GM12878 (cell line): ENCODE measurements at regions not wholly inside any gene's neighbourhood (a gene's known extent, or its start where the extent isn't known, plus 50 kb on each side); places are given as distances from the start of the nearest gene placed in this dataset.

Experiments used
- ATAC-seq: fragments of 200-7000 bp; cut with Tn5 transposase; 3 replicates; pipeline ENCODE4 v1.9.1; 2020; ENCODE audit warnings: mild to moderate bottlenecking, moderate library complexity
- BruUV-seq: library from RNA; stranded (reverse); fragments of 400-500 nt; replicated peaks from 2 replicates; lab custom pipeline; 2021; lab: Mats Ljungman, UMichigan
- CTCF ChIA-PET: fragments of 300-600 bp; sonication (Branson Sonifier 250); formaldehyde crosslinking; extraction: SDS; loops from one replicate; lab custom pipeline; 2021; ENCODE audit warnings: inconsistent platforms; lab: Yijun Ruan, JAX
- POLR2A ChIA-PET: fragments of 350-600 bp; formaldehyde crosslinking; extraction: SDS; loops from one replicate; lab custom pipeline; 2021; ENCODE audit warnings: inconsistent platforms; lab: Charles Lee
- RAD21 ChIA-PET: fragments of 300-600 bp; sonication (Branson Sonifier 250); formaldehyde crosslinking; loops from one replicate; lab custom pipeline; 2023; ENCODE audit warnings: antibody characterized with exemption; ENCODE audit not compliant: unreplicated experiment; lab: Charles Lee
- SMC1A ChIA-PET: fragments of 300-600 bp; sonication (Branson Sonifier 250); formaldehyde crosslinking; loops from one replicate; lab custom pipeline; 2023; ENCODE audit not compliant: unreplicated experiment, uncharacterized antibody; lab: Charles Lee
- DNase-seq: peaks from one replicate; pipeline ENCODE4 v3.0.0-alpha.2; 2011; ENCODE audit warnings: low read depth, low spot score
- FAIRE-seq: peaks from 3 replicates; lab custom pipeline; 2011; peaks lifted over from hg19 to GRCh38; lab: Jason Lieb, UNC
- H2AFZ ChIP-seq: 2 replicates; pipeline ENCODE4 v1.6.0; 2011; ENCODE audit warnings: low read depth, low read length, control low read depth; ENCODE audit not compliant: control insufficient read depth
- H3K27ac ChIP-seq: 2 replicates; pipeline ENCODE4 v1.5.1; 2011; ENCODE audit warnings: control low read depth; ENCODE audit not compliant: control insufficient read depth, insufficient read depth
- H3K27me3 ChIP-seq, 2 experiments: replicated peaks in 1 of 2; 2 replicates each; pipeline versions ENCODE4 v1.6.0 to v1.6.1; 2011; ENCODE audit warnings: low read length in 1 of 2; ENCODE audit not compliant: control insufficient read depth in 2 of 2, insufficient read depth in 2 of 2
- H3K36me3 ChIP-seq, 2 experiments: 2 replicates each; pipeline ENCODE4 v1.5.1; 2011; ENCODE audit warnings: low read length in 1 of 2; ENCODE audit not compliant: control insufficient read depth in 2 of 2, insufficient read depth in 2 of 2
- H3K4me1 ChIP-seq: 2 replicates; pipeline ENCODE4 v1.6.1; 2011; ENCODE audit warnings: mild to moderate bottlenecking, low read length, moderate library complexity, mixed read lengths; ENCODE audit not compliant: control insufficient read depth, insufficient read depth
- H3K4me2 ChIP-seq: 2 replicates; pipeline ENCODE4 v1.6.0; 2011; ENCODE audit warnings: control low read depth; ENCODE audit not compliant: control insufficient read depth, insufficient read depth
- H3K4me3 ChIP-seq: fragments of 200-600 bp; sonication (generic); 2 replicates; pipeline ENCODE4 v1.5.1; 2016
- H3K79me2 ChIP-seq: 2 replicates; pipeline ENCODE4 v1.6.0; 2011; ENCODE audit warnings: low read length; ENCODE audit not compliant: control insufficient read depth, insufficient read depth
- H3K9ac ChIP-seq: 2 replicates; pipeline ENCODE4 v1.8.0; 2011; ENCODE audit warnings: low read length, control low read depth, mixed read lengths; ENCODE audit not compliant: control insufficient read depth, insufficient read depth
- H3K9me3 ChIP-seq: replicated peaks from 3 replicates; pipeline ENCODE4 v1.5.1; 2011; ENCODE audit warnings: mild to moderate bottlenecking, low read length; ENCODE audit not compliant: control insufficient read depth, insufficient read depth
- H4K20me1 ChIP-seq: 2 replicates; pipeline ENCODE4 v1.6.0; 2011; ENCODE audit not compliant: control insufficient read depth, insufficient read depth
- ATF3 ChIP-seq: IDR thresholded peaks from 2 replicates; pipeline ENCODE4 v1.6.1; 2011; ENCODE audit warnings: low read depth, mild to moderate bottlenecking, low read length, moderate library complexity, borderline replicate concordance; ENCODE audit errors: extremely low read depth
- CBFB ChIP-seq: IDR thresholded peaks from 2 replicates; pipeline ENCODE4 v1.6.1; 2016; ENCODE audit warnings: antibody characterized with exemption, low read depth
- CBX5 ChIP-seq: sonication (generic); IDR thresholded peaks from 2 replicates; pipeline ENCODE4 v1.6.1; 2016; ENCODE audit warnings: low read depth, moderate library complexity, mild to moderate bottlenecking, inconsistent platforms
- HCFC1 ChIP-seq: fragments of 150-350 bp; IDR thresholded peaks from 2 replicates; pipeline ENCODE4 v1.6.1; 2014; ENCODE audit warnings: low read length
- IRF4 ChIP-seq: IDR thresholded peaks from 2 replicates; pipeline ENCODE4 v1.6.1; 2011; ENCODE audit warnings: low read depth, low read length
- MTA2 ChIP-seq: fragments of 450-650 bp; IDR thresholded peaks from 2 replicates; pipeline ENCODE4 v1.6.1; 2016; ENCODE audit warnings: low read depth, mild to moderate bottlenecking, moderate library complexity
- PAX5 ChIP-seq: IDR thresholded peaks from 2 replicates; pipeline ENCODE4 v1.6.1; 2011; ENCODE audit warnings: low read depth, low read length, borderline replicate concordance
- RBBP5 ChIP-seq: fragments of 200-600 bp; sonication (generic); conservative IDR thresholded peaks from 2 replicates; pipeline ENCODE4 v1.6.1; 2016
- SKIL ChIP-seq: fragments of 450-650 bp; IDR thresholded peaks from 2 replicates; pipeline ENCODE4 v1.6.1; 2017; ENCODE audit warnings: mild to moderate bottlenecking, low read depth, inconsistent platforms; ENCODE audit not compliant: poor library complexity, severe bottlenecking
- SMARCA5 ChIP-seq: fragments of 450-650 bp; IDR thresholded peaks from 2 replicates; pipeline ENCODE4 v1.6.1; 2017; ENCODE audit warnings: mild to moderate bottlenecking
- SREBF1 ChIP-seq: IDR thresholded peaks from 2 replicates; pipeline ENCODE4 v1.6.1; 2012; ENCODE audit warnings: mild to moderate bottlenecking, low read length
- SUPT20H ChIP-seq: IDR thresholded peaks from 2 replicates; pipeline ENCODE4 v1.6.1; 2011; ENCODE audit warnings: low read depth, mild to moderate bottlenecking, low read length, moderate library complexity, borderline replicate concordance; ENCODE audit not compliant: control insufficient read depth
- SUZ12 ChIP-seq: fragments of 200-600 bp; sonication (generic); IDR thresholded peaks from one replicate; pipeline ENCODE4 v1.6.1; 2018; ENCODE audit warnings: antibody characterized with exemption, mild to moderate bottlenecking; ENCODE audit not compliant: unreplicated experiment
- TBL1XR1 ChIP-seq: IDR thresholded peaks from 2 replicates; pipeline ENCODE4 v1.6.1; 2012; ENCODE audit warnings: low read depth, low read length, improper control_type of control experiment
- WGBS: methylation state at CpG from one replicate; pipeline ENCODE4 v1.1.6; 2016; ENCODE audit warnings: low lambda C conversion rate; ENCODE audit not compliant: insufficient replicate concordance, insufficient coverage; ENCODE audit errors: missing lambda C conversion rate; 5-methylcytosine and 5-hydroxymethylcytosine counted together
- in situ Hi-C: fragments of 300-500 bp; cut with MboI; formaldehyde crosslinking; loops from 9 replicates; pipeline ENCODE4 v1.14.3; 2018; ENCODE audit warnings: mixed read lengths
- intact Hi-C: fragments of 100-400 bp; cut with micrococcal nuclease; formaldehyde crosslinking; loops from one replicate; pipeline ENCODE4 v1.14.2; 2022; ENCODE audit not compliant: unreplicated experiment
- TF ChIP-seq, protein P1 (sequence below): IDR thresholded peaks from 2 replicates; pipeline ENCODE4 v1.6.1; 2012; ENCODE audit warnings: low read length, inconsistent platforms

DNA sequence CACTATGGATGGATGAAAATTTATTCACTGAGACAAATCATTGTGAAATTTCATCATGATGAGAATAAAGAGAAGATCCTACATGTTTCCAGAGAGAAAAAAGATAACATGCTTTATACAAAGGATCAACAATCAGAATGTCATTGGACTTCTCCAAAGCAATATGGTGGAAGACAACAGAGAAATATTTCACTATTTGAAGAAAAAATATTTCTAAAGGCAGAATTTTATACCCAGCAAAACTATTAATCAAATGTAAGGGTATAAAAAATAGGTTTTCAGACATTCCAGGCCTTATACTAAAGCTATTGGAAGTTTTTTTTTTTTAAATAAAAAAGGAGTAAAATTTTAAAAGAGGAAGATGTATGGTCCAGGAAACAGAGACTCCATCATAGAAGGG is 100.6 kb upstream of the OLIG2 start:
- in situ Hi-C loops = no loop called here

GRCh38 chr21:32929633-32930038 is 96.1 kb upstream of the OLIG2 start:
- Histone ChIP-seq H3K9me3 (peaks cover 2% of the 10 kb centered on the region), H3K4me1 (peaks cover 31% of the 10 kb centered on the region), H3K4me3 (no peak overlapping the region; the same call in 1 of the 2 replicates), H3K27me3 (no peaks in the 10 kb centered on the region), H3K27ac (peak overlapping the region; percentile 73), H3K4me2 (peak overlapping the region; percentile 36), H3K36me3 (no peaks in the 10 kb centered on the region), H4K20me1 (no peaks in the 10 kb centered on the region), H3K9ac (no peak overlapping the region), H3K79me2 (no peaks in the 10 kb centered on the region), H2AFZ (peak overlapping the region; percentile 72)
- DNase-seq (peak; percentile 69), FAIRE-seq (peak; percentile 78), ATAC-seq (peak; percentile 79)
- ChIA-PET POLR2A (interaction anchor here (0.6 kb wide), 1 partner anchor 439 kb away, joined by 5 read pairs; no protein-coding TSS in a partner anchor), CTCF (interaction anchor here (2.0 to 3.2 kb wide), 2 partner anchors 11 to 267 kb away, joined by 10 to 19 read pairs; no protein-coding TSS in a partner anchor), SMC1A (interaction anchor here (0.7 to 3.2 kb wide), 3 partner anchors 11 to 896 kb away, joined by 3 to 25 read pairs (median 3); no protein-coding TSS in a partner anchor), RAD21 (interaction anchor here (0.7 to 2.0 kb wide), 3 partner anchors 10 to 149 kb away, joined by 3 to 9 read pairs (median 7); no protein-coding TSS in a partner anchor)
- in situ Hi-C loops = loop anchor here (10.0 kb wide), 1 partner anchor 515 kb away; no protein-coding TSS in a partner anchor
- 0% methylated on average over 2 of the region's 2 CpGs for WGBS
- intact Hi-C loops = no loop called here
- BruUV-seq = no TSS peak
- TF ChIP-seq CBFB (no peak), CBX5 (0 out of 2 replicates have a peak, but pooled peaks have one; percentile 21), TBL1XR1 (peak; percentile 73), SUPT20H (no peak), MTA2 (peak; percentile 96), SMARCA5 (no peak), RBBP5 (0 out of 2 replicates have a peak, but pooled peaks have one; percentile 63), IRF4 (peak; percentile 63; the same call in 1 of the 2 replicates), HCFC1 (no peak), SKIL (peak; percentile 81), ATF3 (no peak), PAX5 (no peak)
- TF ChIP-seq, protein P1, sequence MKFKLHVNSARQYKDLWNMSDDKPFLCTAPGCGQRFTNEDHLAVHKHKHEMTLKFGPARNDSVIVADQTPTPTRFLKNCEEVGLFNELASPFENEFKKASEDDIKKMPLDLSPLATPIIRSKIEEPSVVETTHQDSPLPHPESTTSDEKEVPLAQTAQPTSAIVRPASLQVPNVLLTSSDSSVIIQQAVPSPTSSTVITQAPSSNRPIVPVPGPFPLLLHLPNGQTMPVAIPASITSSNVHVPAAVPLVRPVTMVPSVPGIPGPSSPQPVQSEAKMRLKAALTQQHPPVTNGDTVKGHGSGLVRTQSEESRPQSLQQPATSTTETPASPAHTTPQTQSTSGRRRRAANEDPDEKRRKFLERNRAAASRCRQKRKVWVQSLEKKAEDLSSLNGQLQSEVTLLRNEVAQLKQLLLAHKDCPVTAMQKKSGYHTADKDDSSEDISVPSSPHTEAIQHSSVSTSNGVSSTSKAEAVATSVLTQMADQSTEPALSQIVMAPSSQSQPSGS = peak; percentile 78

More for the DNA sequence above, 100.6 kb upstream of the OLIG2 start:
- H3K9ac ChIP-seq = no peak overlapping the region
- BruUV-seq = no TSS peak
- H3K4me2 ChIP-seq = no peak overlapping the region
- H3K27me3 ChIP-seq = no peaks in the 10 kb centered on the region
- ChIA-PET CTCF (interaction anchor here (0.7 kb wide), 1 partner anchor 273 kb away, joined by 3 read pairs; no protein-coding TSS in a partner anchor), RAD21 (no interaction called here), SMC1A (interaction anchor here (0.9 kb wide), 1 partner anchor 9 kb away, joined by 3 read pairs; no protein-coding TSS in a partner anchor), POLR2A (no interaction called here)
- peaks cover 2% of the 10 kb centered on the region for H3K4me1 ChIP-seq
- FAIRE-seq (no peak), ATAC-seq (no peak), DNase-seq (no peak)
- H4K20me1 ChIP-seq = no peaks in the 10 kb centered on the region
- no peak overlapping the region for H3K4me3 ChIP-seq
- TF ChIP-seq SUZ12 = no peak
- no peak for TF ChIP-seq SREBF1
- H2AFZ ChIP-seq = no peak overlapping the region
- H3K36me3 ChIP-seq = no peaks in the 10 kb centered on the region
- H3K9me3 ChIP-seq = peaks cover 2% of the 10 kb centered on the region
- intact Hi-C loops = no loop called here
- no peak overlapping the region for H3K27ac ChIP-seq
- no peaks in the 10 kb centered on the region for H3K79me2 ChIP-seq
